Activated CD8-positive, alpha-beta T cell treated with anti-CD3 and anti-CD28 coated beads for 36 hours (primary cell): ENCODE measurements at regions not wholly inside any gene's neighbourhood (a gene's known extent, or its start where the extent isn't known, plus 50 kb on each side); places are given as distances from the start of the nearest gene placed in this dataset.
A peak's percentile ranks its signal among the peaks of the same experiment; 100 is the strongest.

Experiments
- ATAC-seq: fragments of 200-7000 bp; cut with Tn5 transposase; one replicate; pipeline ENCODE4 v1.10.0; 2021; ENCODE audit warnings: mild to moderate bottlenecking, moderate library complexity
- CTCF ChIA-PET: fragments of 350-600 bp; sonication (Branson Sonifier 250); formaldehyde crosslinking; loops from one replicate; lab custom pipeline; 2021; ENCODE audit warnings: antibody characterized with exemption; lab: Charles Lee
- POLR2A ChIA-PET: fragments of 350-600 bp; sonication (Branson Sonifier 250); formaldehyde crosslinking; loops from one replicate; lab custom pipeline; 2021; ENCODE audit warnings: antibody characterized with exemption; lab: Charles Lee
- DNase-seq: peaks from one replicate; pipeline ENCODE4 v3.0.0-alpha.2; 2020
- H3K27ac Mint-ChIP-seq: one replicate; pipeline ENCODE4 v1.8.0; 2021; ENCODE audit warnings: mild to moderate bottlenecking, mixed read lengths
- H3K27me3 Mint-ChIP-seq: one replicate; pipeline ENCODE4 v1.8.0; 2021; ENCODE audit warnings: mixed read lengths
- H3K36me3 Mint-ChIP-seq: one replicate; pipeline ENCODE4 v1.8.0; 2021; ENCODE audit warnings: low read depth, mixed read lengths
- H3K4me1 Mint-ChIP-seq: one replicate; pipeline ENCODE4 v1.8.0; 2021; ENCODE audit warnings: low read depth, mixed read lengths
- H3K4me3 Mint-ChIP-seq: one replicate; pipeline ENCODE4 v1.8.0; 2021; ENCODE audit warnings: mild to moderate bottlenecking, moderate library complexity, mixed read lengths
- H3K9me3 Mint-ChIP-seq: one replicate; pipeline ENCODE4 v1.8.0; 2021; ENCODE audit warnings: mixed read lengths
- CTCF ChIP-seq: fragments of 200-600 bp; IDR thresholded peaks from one replicate; pipeline ENCODE4 v1.8.0; 2022; ENCODE audit warnings: antibody characterized with exemption, mild to moderate bottlenecking
- intact Hi-C: fragments of 100-400 bp; cut with micrococcal nuclease; formaldehyde crosslinking; loops from one replicate; pipeline ENCODE4 v1.10.0; 2022

GRCh38 chr11:116278076-116278475 is 494.7 kb downstream of the BUD13 start:
- Mint-ChIP-seq H3K4me3 (no peak overlapping the region), H3K9me3 (no peaks in the 10 kb centered on the region), H3K27me3 (peaks cover 4% of the 10 kb centered on the region), H3K27ac (no peak overlapping the region), H3K4me1 (no peaks in the 10 kb centered on the region), H3K36me3 (no peaks in the 10 kb centered on the region)
- intact Hi-C loops = loop anchor here (5.0 kb wide), 1 partner anchor 941 kb away; no protein-coding TSS in a partner anchor
- POLR2A ChIA-PET = no interaction called here
- TF ChIP-seq CTCF = no peak
- DNase-seq = no peak
- CTCF ChIA-PET = no interaction called here
- ATAC-seq = no peak

GRCh38 chr11:116276051-116277044 is 496.4 kb downstream of the BUD13 start:
- Mint-ChIP-seq H3K27ac (no peak overlapping the region), H3K9me3 (no peaks in the 10 kb centered on the region), H3K36me3 (no peaks in the 10 kb centered on the region), H3K4me1 (no peaks in the 10 kb centered on the region), H3K27me3 (peaks cover 4% of the 10 kb centered on the region), H3K4me3 (no peak overlapping the region)
- DNase-seq (peak; percentile 85), ATAC-seq (peak; percentile 88)
- CTCF ChIA-PET = interaction anchor here (1.0 kb wide), 1 partner anchor 10 kb away, joined by 3 read pairs; no protein-coding TSS in a partner anchor
- POLR2A ChIA-PET = no interaction called here
- intact Hi-C loops = loop anchor here (5.0 kb wide), 1 partner anchor 939 kb away; no protein-coding TSS in a partner anchor
- peak; percentile 99 for TF ChIP-seq CTCF

GRCh38 chr11:116275635-116276034 is 497.2 kb downstream of the BUD13 start:
- TF ChIP-seq CTCF = no peak
- CTCF ChIA-PET = no interaction called here
- ATAC-seq (no peak), DNase-seq (peak; percentile 3)
- Mint-ChIP-seq H3K4me1 (no peaks in the 10 kb centered on the region), H3K9me3 (no peaks in the 10 kb centered on the region), H3K27me3 (peaks cover 4% of the 10 kb centered on the region), H3K27ac (no peak overlapping the region), H3K36me3 (no peaks in the 10 kb centered on the region), H3K4me3 (no peak overlapping the region)
- POLR2A ChIA-PET = no interaction called here
- intact Hi-C loops = loop anchor here (5.0 kb wide), 1 partner anchor 938 kb away; no protein-coding TSS in a partner anchor

GRCh38 chr11:116274521-116274920 is 498.3 kb downstream of the BUD13 start:
- intact Hi-C loops = no loop called here
- no peak for TF ChIP-seq CTCF
- no peak overlapping the region for H3K4me3 Mint-ChIP-seq
- no peak overlapping the region for H3K27ac Mint-ChIP-seq
- no peaks in the 10 kb centered on the region for H3K36me3 Mint-ChIP-seq
- H3K4me1 Mint-ChIP-seq = no peaks in the 10 kb centered on the region
- H3K27me3 Mint-ChIP-seq = peaks cover 4% of the 10 kb centered on the region
- H3K9me3 Mint-ChIP-seq = no peaks in the 10 kb centered on the region
- ATAC-seq = no peak
- POLR2A ChIA-PET = no interaction called here
- no peak for DNase-seq
- CTCF ChIA-PET = no interaction called here

GRCh38 chr11:116272181-116272789 is 500.5 kb downstream of the BUD13 start:
- no peak for DNase-seq
- ChIA-PET POLR2A (no interaction called here), CTCF (no interaction called here)
- H3K36me3 Mint-ChIP-seq = no peaks in the 10 kb centered on the region
- no peak overlapping the region for H3K27ac Mint-ChIP-seq
- H3K27me3 Mint-ChIP-seq = no peaks in the 10 kb centered on the region
- no peak overlapping the region for H3K4me3 Mint-ChIP-seq
- no peak for TF ChIP-seq CTCF
- no peak for ATAC-seq
- intact Hi-C loops = no loop called here
- no peaks in the 10 kb centered on the region for H3K9me3 Mint-ChIP-seq
- no peaks in the 10 kb centered on the region for H3K4me1 Mint-ChIP-seq
